ENCODE measurements at regions not wholly inside any gene's neighbourhood (a gene's known extent, or its start where the extent isn't known, plus 50 kb on each side); places are given as distances from the start of the nearest gene placed in this dataset.

DNA sequence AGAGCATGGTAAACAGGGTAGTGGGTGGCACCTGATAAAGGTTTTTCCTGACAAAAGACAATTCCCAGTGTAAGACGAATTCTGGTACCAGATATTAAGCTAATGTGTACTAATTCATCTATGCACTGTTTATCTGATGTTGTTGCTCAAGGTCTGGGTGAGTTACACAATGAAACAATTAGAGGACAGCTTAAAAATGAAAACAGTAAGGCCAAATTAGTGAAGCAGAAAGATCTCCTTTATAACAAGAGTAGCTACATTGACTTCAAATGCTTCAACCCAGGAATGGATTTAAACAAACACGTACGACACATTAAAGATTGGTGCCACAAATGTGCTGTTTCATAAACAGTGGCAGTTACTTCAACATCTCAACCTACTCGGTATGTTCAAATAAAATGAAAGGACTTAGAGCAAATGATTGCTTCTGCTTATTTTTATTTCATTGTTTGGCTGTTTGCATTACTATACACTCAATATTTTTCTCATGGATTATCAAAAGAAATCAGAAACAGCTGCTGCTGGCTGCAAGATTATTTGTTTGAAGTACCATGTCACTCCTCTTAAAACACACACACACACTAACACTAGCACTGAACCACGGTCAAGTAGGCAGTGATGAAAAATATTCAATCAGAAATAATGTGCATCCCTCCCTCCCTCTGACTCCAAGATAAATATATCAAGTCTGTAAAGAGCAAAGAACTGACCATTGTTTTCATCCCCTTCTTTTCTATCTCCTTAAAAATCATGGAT lies 94.4 kb upstream of the RND3 start:
- Histone ChIP-seq H3K9me3 (ENCODE audit: control insufficient read depth in 4 of 4, insufficient read depth in 3 of 4, low read length in 3 of 4) (peaks cover 0 to 15% (median 3%) of the 10 kb centered on the region in 4 donors), H3K36me3 (ENCODE audit: control insufficient read depth in 4 of 4, insufficient read depth in 4 of 4, low read length in 4 of 4) (no peaks in the 10 kb centered on the region), H3K4me3 (no peak overlapping the region), H3K4me1 (ENCODE audit: control insufficient read depth in 5 of 5, insufficient read depth in 5 of 5, low read length in 5 of 5) (peaks cover 0 to 10% (median 0%) of the 10 kb centered on the region in 5 donors), H3K27ac (ENCODE audit: low read depth in 1 of 2, low read length in 1 of 2) (no peak overlapping the region), H3K27me3 (ENCODE audit: control insufficient read depth in 3 of 3, insufficient read depth in 3 of 3, low read length in 2 of 3) (no peaks in the 10 kb centered on the region), H3K9ac (ENCODE audit: insufficient read depth in 1 of 2, low read length in 2 of 2) (no peak overlapping the region)
- ATAC-seq (ENCODE audit: insufficient read depth, low FRiP score) (no peak), DNase-seq (peak in 2 of 3 donors; percentile 64 to 65)
- TF ChIP-seq, protein P1, sequence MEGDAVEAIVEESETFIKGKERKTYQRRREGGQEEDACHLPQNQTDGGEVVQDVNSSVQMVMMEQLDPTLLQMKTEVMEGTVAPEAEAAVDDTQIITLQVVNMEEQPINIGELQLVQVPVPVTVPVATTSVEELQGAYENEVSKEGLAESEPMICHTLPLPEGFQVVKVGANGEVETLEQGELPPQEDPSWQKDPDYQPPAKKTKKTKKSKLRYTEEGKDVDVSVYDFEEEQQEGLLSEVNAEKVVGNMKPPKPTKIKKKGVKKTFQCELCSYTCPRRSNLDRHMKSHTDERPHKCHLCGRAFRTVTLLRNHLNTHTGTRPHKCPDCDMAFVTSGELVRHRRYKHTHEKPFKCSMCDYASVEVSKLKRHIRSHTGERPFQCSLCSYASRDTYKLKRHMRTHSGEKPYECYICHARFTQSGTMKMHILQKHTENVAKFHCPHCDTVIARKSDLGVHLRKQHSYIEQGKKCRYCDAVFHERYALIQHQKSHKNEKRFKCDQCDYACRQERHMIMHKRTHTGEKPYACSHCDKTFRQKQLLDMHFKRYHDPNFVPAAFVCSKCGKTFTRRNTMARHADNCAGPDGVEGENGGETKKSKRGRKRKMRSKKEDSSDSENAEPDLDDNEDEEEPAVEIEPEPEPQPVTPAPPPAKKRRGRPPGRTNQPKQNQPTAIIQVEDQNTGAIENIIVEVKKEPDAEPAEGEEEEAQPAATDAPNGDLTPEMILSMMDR (IDR thresholded peaks at IDR 0.05; ENCODE audit: control extremely low read depth, extremely low read depth): no peak
- WGBS, 2 donors: 67 to 78% methylated on average over 5 of the region's 5 CpGs

DNA sequence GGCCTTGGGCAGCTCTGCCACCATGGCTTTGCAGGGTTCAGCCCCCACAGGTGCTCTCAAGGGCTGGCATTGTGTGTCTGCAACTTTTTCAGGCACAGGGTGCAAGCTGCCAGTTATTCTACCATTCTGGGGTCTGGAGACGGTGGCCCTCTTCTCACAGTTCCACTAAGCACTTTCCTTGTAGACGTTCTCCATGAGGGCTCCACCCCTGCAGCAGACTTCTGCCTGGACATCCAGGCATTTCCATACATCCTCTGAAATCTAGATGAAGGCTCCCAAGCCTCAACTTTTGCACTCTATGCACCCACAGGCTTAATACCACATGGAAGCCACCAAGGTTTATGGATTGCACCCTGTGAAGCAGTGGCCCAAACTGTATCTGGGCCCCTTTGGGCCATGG lies 91.0 kb upstream of the RND3 start:
- TF ChIP-seq, protein P1 (IDR thresholded peaks at IDR 0.05; ENCODE audit: control extremely low read depth, extremely low read depth): no peak
- Histone ChIP-seq H3K36me3 (ENCODE audit: control insufficient read depth in 4 of 4, insufficient read depth in 4 of 4, low read length in 4 of 4) (no peaks in the 10 kb centered on the region), H3K27me3 (ENCODE audit: control insufficient read depth in 3 of 3, insufficient read depth in 3 of 3, low read length in 2 of 3) (no peaks in the 10 kb centered on the region), H3K27ac (ENCODE audit: low read depth in 1 of 2, low read length in 1 of 2) (no peak overlapping the region), H3K4me1 (ENCODE audit: control insufficient read depth in 5 of 5, insufficient read depth in 5 of 5, low read length in 5 of 5) (peaks cover 0 to 8% (median 0%) of the 10 kb centered on the region in 5 donors), H3K4me3 (no peak overlapping the region), H3K9ac (ENCODE audit: insufficient read depth in 1 of 2, low read length in 2 of 2) (no peak overlapping the region), H3K9me3 (ENCODE audit: control insufficient read depth in 4 of 4, insufficient read depth in 3 of 4, low read length in 3 of 4) (peaks cover 0 to 15% (median 3%) of the 10 kb centered on the region in 4 donors)
- DNase-seq: no peak
- no peak for ATAC-seq (ENCODE audit: insufficient read depth, low FRiP score)
- 91 to 94% methylated on average over 2 of the region's 2 CpGs for WGBS, 2 donors

DNA sequence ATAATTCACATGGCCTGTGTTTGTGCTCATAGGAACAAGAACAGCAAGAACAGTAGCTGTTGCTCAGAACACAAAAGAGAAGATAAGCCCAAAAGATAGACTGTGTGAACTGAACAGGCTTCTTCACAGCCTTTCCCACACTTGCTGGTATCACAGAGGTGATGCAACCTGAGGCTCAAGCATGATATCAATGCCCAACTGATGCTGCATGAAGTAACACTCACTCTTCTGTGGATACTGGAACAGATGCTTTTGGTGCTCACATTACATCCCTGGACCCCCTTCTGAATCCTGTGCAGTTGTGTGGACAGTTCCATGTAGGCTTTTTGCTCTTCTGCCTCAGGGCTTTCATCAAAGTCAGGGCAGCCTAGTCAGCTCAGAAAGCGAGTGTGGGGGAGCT lies 88.4 kb upstream of the RND3 start:
- Histone ChIP-seq H3K4me3 (no peak overlapping the region), H3K4me1 (ENCODE audit: control insufficient read depth in 5 of 5, insufficient read depth in 5 of 5, low read length in 5 of 5) (no peaks in the 10 kb centered on the region), H3K27ac (ENCODE audit: low read depth in 1 of 2, low read length in 1 of 2) (no peak overlapping the region), H3K27me3 (ENCODE audit: control insufficient read depth in 3 of 3, insufficient read depth in 3 of 3, low read length in 2 of 3) (no peaks in the 10 kb centered on the region), H3K9ac (ENCODE audit: insufficient read depth in 1 of 2, low read length in 2 of 2) (no peak overlapping the region), H3K9me3 (ENCODE audit: control insufficient read depth in 4 of 4, insufficient read depth in 3 of 4, low read length in 3 of 4) (peaks cover 0 to 12% (median 3%) of the 10 kb centered on the region in 4 donors), H3K36me3 (ENCODE audit: control insufficient read depth in 4 of 4, insufficient read depth in 4 of 4, low read length in 4 of 4) (no peaks in the 10 kb centered on the region)
- TF ChIP-seq, protein P1 (IDR thresholded peaks at IDR 0.05; ENCODE audit: control extremely low read depth, extremely low read depth): no peak
- WGBS, 2 donors: 85 to 94% methylated on average over 1 of the region's 1 CpG
- DNase-seq: no peak
- ATAC-seq (ENCODE audit: insufficient read depth, low FRiP score): no peak

All from lung (tissue), 11 donors.